H9 (cell line): ENCODE measurements at regions not wholly inside any gene's neighbourhood (a gene's known extent, or its start where the extent isn't known, plus 50 kb on each side); places are given as distances from the start of the nearest gene placed in this dataset.

Experiments used
- DNase-seq: peaks from one replicate; pipeline ENCODE4 v3.0.0-alpha.2; 2017
- H2AFZ ChIP-seq: one replicate; pipeline ENCODE4 v1.6.1; 2013; ENCODE audit warnings: mild to moderate bottlenecking, low read length, control low read depth, moderate library complexity
- H2AK5ac ChIP-seq: 2 replicates; pipeline ENCODE4 v1.6.1; 2013; ENCODE audit warnings: low read length, control low read depth, mixed read lengths; ENCODE audit not compliant: insufficient read length
- H2BK120ac ChIP-seq: one replicate; pipeline ENCODE4 v1.6.1; 2013; ENCODE audit warnings: low read depth, mild to moderate bottlenecking, low read length, control low read depth, inconsistent platforms; ENCODE audit not compliant: poor library complexity, severe bottlenecking
- H2BK12ac ChIP-seq: 2 replicates; pipeline ENCODE4 v1.6.1; 2013; ENCODE audit warnings: low read length, control low read depth, mixed read lengths, low read depth; ENCODE audit not compliant: insufficient read length
- H2BK15ac ChIP-seq: 2 replicates; pipeline ENCODE4 v1.6.1; 2013; ENCODE audit warnings: low read depth, low read length, control low read depth
- H2BK20ac ChIP-seq: one replicate; pipeline ENCODE4 v1.6.1; 2013; ENCODE audit warnings: low read depth, mild to moderate bottlenecking, low read length, control low read depth, inconsistent platforms; ENCODE audit not compliant: poor library complexity, severe bottlenecking
- H2BK5ac ChIP-seq: 2 replicates; pipeline ENCODE4 v1.6.1; 2013; ENCODE audit warnings: low read length, control low read depth, mixed read lengths; ENCODE audit not compliant: insufficient read length
- H3K14ac ChIP-seq: 2 replicates; pipeline ENCODE4 v1.6.1; 2013; ENCODE audit warnings: low read length, control low read depth; ENCODE audit not compliant: insufficient read depth
- H3K18ac ChIP-seq: 2 replicates; pipeline ENCODE4 v1.6.1; 2013; ENCODE audit warnings: low read depth, mild to moderate bottlenecking, mixed read lengths, low read length, control low read depth; ENCODE audit not compliant: insufficient read length
- H3K23ac ChIP-seq: 2 replicates; pipeline ENCODE4 v1.6.1; 2013; ENCODE audit warnings: low read length, control low read depth, mixed read lengths, low read depth; ENCODE audit not compliant: insufficient read length
- H3K23me2 ChIP-seq: 2 replicates; pipeline ENCODE4 v1.6.1; 2013; ENCODE audit warnings: low read depth, mild to moderate bottlenecking, mixed read lengths, low read length, control low read depth; ENCODE audit not compliant: insufficient read length, poor library complexity, severe bottlenecking
- H3K27ac ChIP-seq: 2 replicates; pipeline ENCODE4 v1.5.1; 2013; ENCODE audit warnings: low read length, control low read depth, mixed read lengths, low read depth; ENCODE audit not compliant: insufficient read length
- H3K27me3 ChIP-seq: 2 replicates; pipeline ENCODE4 v1.6.1; 2013; ENCODE audit warnings: low read length, control low read depth, inconsistent platforms; ENCODE audit not compliant: insufficient read depth
- H3K4ac ChIP-seq: 2 replicates; pipeline ENCODE4 v1.6.1; 2013; ENCODE audit warnings: low read depth, mild to moderate bottlenecking, control low read depth, inconsistent platforms, low read length, moderate library complexity
- H3K4me1 ChIP-seq: 2 replicates; pipeline ENCODE4 v1.6.1; 2013; ENCODE audit warnings: low read length, control low read depth, inconsistent platforms; ENCODE audit not compliant: insufficient read depth
- H3K4me2 ChIP-seq: 2 replicates; pipeline ENCODE4 v1.6.1; 2013; ENCODE audit warnings: low read length, control low read depth, mixed read lengths; ENCODE audit not compliant: insufficient read length, insufficient read depth
- H3K56ac ChIP-seq: 2 replicates; pipeline ENCODE4 v1.6.1; 2013; ENCODE audit warnings: low read depth, mild to moderate bottlenecking, mixed read lengths, low read length, control low read depth; ENCODE audit not compliant: insufficient read length
- H3K79me1 ChIP-seq: 2 replicates; pipeline ENCODE4 v1.6.1; 2013; ENCODE audit warnings: low read depth, mild to moderate bottlenecking, moderate library complexity, low read length, control low read depth, inconsistent platforms; ENCODE audit not compliant: insufficient read depth, poor library complexity, severe bottlenecking
- H3K79me2 ChIP-seq: 2 replicates; pipeline ENCODE4 v1.6.1; 2013; ENCODE audit warnings: low read length, control low read depth, inconsistent platforms; ENCODE audit not compliant: insufficient read depth
- H3K9ac ChIP-seq: 2 replicates; pipeline ENCODE4 v1.6.1; 2013; ENCODE audit warnings: low read length, control low read depth, mixed read lengths; ENCODE audit not compliant: insufficient read length; ENCODE audit errors: extremely low read depth
- H3K9me3 ChIP-seq: one replicate; pipeline ENCODE4 v1.6.1; 2013; ENCODE audit warnings: low read depth, low read length, inconsistent platforms; ENCODE audit not compliant: control insufficient read depth
- H3T11ph ChIP-seq: one replicate; pipeline ENCODE4 v1.6.1; 2013; ENCODE audit warnings: mild to moderate bottlenecking, low read length, control low read depth, inconsistent platforms
- H4K20me1 ChIP-seq: one replicate; pipeline ENCODE4 v1.6.1; 2013; ENCODE audit not compliant: control insufficient read depth, insufficient read length, insufficient read depth
- H4K5ac ChIP-seq: 2 replicates; pipeline ENCODE4 v1.6.1; 2013; ENCODE audit warnings: low read depth, mild to moderate bottlenecking, mixed read lengths, low read length, control low read depth; ENCODE audit not compliant: insufficient read length
- H4K8ac ChIP-seq: replicated peaks from 2 replicates; pipeline ENCODE4 v1.6.1; 2013; ENCODE audit warnings: low read length, control low read depth, mixed read lengths, low read depth; ENCODE audit not compliant: insufficient read length
- H4K91ac ChIP-seq: 2 replicates; pipeline ENCODE4 v1.6.1; 2013; ENCODE audit warnings: low read depth, mild to moderate bottlenecking, moderate library complexity, mixed read lengths, low read length, control low read depth; ENCODE audit not compliant: insufficient read length
- H3K27ac Mint-ChIP-seq, 3 experiments: 2 replicates in 2 of 3; 3 replicates in 1 of 3; pipeline ENCODE4 v1.8.0; 2020 to 2021; ENCODE audit warnings: mixed read lengths in 3 of 3, mild to moderate bottlenecking in 1 of 3, moderate library complexity in 1 of 3
- H3K27me3 Mint-ChIP-seq: 2 replicates; pipeline ENCODE4 v1.8.0; 2021; ENCODE audit warnings: low read depth, mild to moderate bottlenecking, moderate library complexity, mixed read lengths
- H3K36me3 Mint-ChIP-seq, 3 experiments: 2 replicates in 2 of 3; 3 replicates in 1 of 3; pipeline ENCODE4 v1.8.0; 2020 to 2021; ENCODE audit warnings: low read depth in 3 of 3, mixed read lengths in 3 of 3; ENCODE audit not compliant: insufficient read depth in 1 of 3
- H3K4me1 Mint-ChIP-seq, 2 experiments: 2 replicates each; pipeline ENCODE4 v1.8.0; 2020; ENCODE audit warnings: mixed read lengths in 2 of 2
- H3K4me3 Mint-ChIP-seq, 2 experiments: 2 replicates in 1 of 2; 3 replicates in 1 of 2; pipeline ENCODE4 v1.8.0; 2020 to 2021; ENCODE audit warnings: mild to moderate bottlenecking in 2 of 2, mixed read lengths in 2 of 2, moderate library complexity in 1 of 2
- H3K9me3 Mint-ChIP-seq, 2 experiments: 2 replicates in 1 of 2; 3 replicates in 1 of 2; pipeline ENCODE4 v1.8.0; 2020; ENCODE audit warnings: mild to moderate bottlenecking in 2 of 2, mixed read lengths in 2 of 2, moderate library complexity in 1 of 2
- CTCF ChIP-seq: fragments of 200-600 bp; sonication (generic); conservative IDR thresholded peaks from 3 replicates; pipeline ENCODE4 v1.8.0; 2021; ENCODE audit warnings: antibody characterized with exemption, mild to moderate bottlenecking
- WGBS: extraction: QIAGEN DNeasy Blood & Tissue Kit; methylation state at CpG from one replicate; pipeline ENCODE4 v1.1.7; 2013; ENCODE audit warnings: missing lambda C conversion rate, low lambda C conversion rate, mixed read lengths; ENCODE audit not compliant: insufficient read length; ENCODE audit errors: extremely low coverage; 5-methylcytosine and 5-hydroxymethylcytosine counted together

DNA sequence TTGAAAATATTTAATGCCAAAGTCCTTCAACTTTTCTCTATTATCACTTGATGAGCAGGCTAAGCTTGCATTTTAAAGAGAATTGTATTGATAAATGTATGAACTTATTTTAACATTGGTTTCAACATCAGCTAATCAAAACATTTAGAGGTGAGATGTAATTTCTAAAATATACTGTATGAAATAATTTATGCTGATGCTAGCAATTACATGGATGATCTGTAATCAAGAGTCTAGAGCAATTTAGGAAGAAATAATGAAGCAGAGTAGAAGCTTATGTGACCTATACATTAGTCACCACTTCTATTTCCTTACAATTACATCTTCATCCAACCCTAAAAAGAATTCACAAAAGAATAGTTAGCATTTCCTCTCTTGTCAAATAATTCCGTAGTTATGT lies 226.8 kb downstream of the KLHL4 start:
- Histone ChIP-seq H4K20me1 (no peaks in the 10 kb centered on the region), H3T11ph (no peak overlapping the region), H3K27me3 (no peaks in the 10 kb centered on the region), H2BK120ac (no peak overlapping the region), H2BK15ac (no peak overlapping the region), H3K56ac (no peak overlapping the region), H3K79me1 (no peaks in the 10 kb centered on the region), H3K23me2 (no peaks in the 10 kb centered on the region), H2BK20ac (no peak overlapping the region), H2BK5ac (no peak overlapping the region), H2BK12ac (no peak overlapping the region), H2AFZ (no peak overlapping the region), H3K4ac (no peak overlapping the region), H3K79me2 (no peaks in the 10 kb centered on the region), H3K4me1 (no peaks in the 10 kb centered on the region), H3K4me2 (no peak overlapping the region), H3K9me3 (no peaks in the 10 kb centered on the region), H4K5ac (no peak overlapping the region), H3K27ac (no peak overlapping the region), H4K8ac (no peak overlapping the region), H4K91ac (no peak overlapping the region), H3K14ac (no peak overlapping the region), H3K18ac (no peak overlapping the region), H2AK5ac (no peak overlapping the region), H3K23ac (no peak overlapping the region), H3K9ac (no peak overlapping the region)
- DNase-seq: no peak
- Mint-ChIP-seq H3K36me3 (no peaks in the 10 kb centered on the region), H3K9me3 (no peaks in the 10 kb centered on the region), H3K4me3 (no peak overlapping the region), H3K27me3 (no peaks in the 10 kb centered on the region), H3K4me1 (no peaks in the 10 kb centered on the region), H3K27ac (no peak overlapping the region)
- TF ChIP-seq CTCF: no peak
- WGBS: no CpG with 5 or more reads among the region's 1 CpG
